Activated CD8-positive, alpha-beta memory T cell treated with anti-CD3 and anti-CD28 coated beads for 48 hours (primary cell): ENCODE measurements at regions not wholly inside any gene's neighbourhood (a gene's known extent, or its start where the extent isn't known, plus 50 kb on each side); places are given as distances from the start of the nearest gene placed in this dataset.

ENCODE experiments used
- DNase-seq, 3 experiments: peaks; one replicate each; pipeline ENCODE4 v3.0.0-alpha.2; 2020; ENCODE audit warnings: low read depth in 2 of 3, low spot score in 2 of 3

- no peak for DNase-seq
Observed at GRCh38 chr13:24043590-24044350, 116.8 kb upstream of the SPATA13 start.

GRCh38 chr13:24045597-24045996, 114.9 kb upstream of the SPATA13 start:
- DNase-seq: no peak

- DNase-seq: no peak
Observed at GRCh38 chr13:24050292-24050711, 110.2 kb upstream of the SPATA13 start.

- DNase-seq: no peak
Observed at GRCh38 chr13:24050796-24051715, 109.5 kb upstream of the SPATA13 start.

GRCh38 chr13:24052547-24053518, 107.7 kb upstream of the SPATA13 start:
- DNase-seq: no peak

- peak in 1 of 3 experiments; percentile 40 for DNase-seq
Observed at GRCh38 chr13:24053519-24054251, 106.8 kb upstream of the SPATA13 start.

GRCh38 chr13:24056616-24057137, 103.8 kb upstream of the SPATA13 start:
- DNase-seq: no peak

GRCh38 chr13:24060993-24061392, 99.5 kb upstream of the SPATA13 start:
- DNase-seq: no peak

GRCh38 chr13:24063281-24063877, 97.1 kb upstream of the SPATA13 start:
- no peak for DNase-seq

GRCh38 chr13:24064371-24064770, 96.1 kb upstream of the SPATA13 start:
- no peak for DNase-seq

- no peak for DNase-seq
Observed at GRCh38 chr13:24065176-24065575, 95.3 kb upstream of the SPATA13 start.

GRCh38 chr13:24066405-24067295, 93.9 kb upstream of the SPATA13 start:
- no peak for DNase-seq

- DNase-seq: no peak
Observed at GRCh38 chr13:24068472-24068871, 92.0 kb upstream of the SPATA13 start.

- no peak for DNase-seq
Observed at GRCh38 chr13:24071016-24071415, 89.5 kb upstream of the SPATA13 start.

- DNase-seq: no peak
Observed at GRCh38 chr13:24071423-24072075, 89.0 kb upstream of the SPATA13 start.

- DNase-seq: no peak
Observed at GRCh38 chr13:24073657-24074056, 86.9 kb upstream of the SPATA13 start.

- DNase-seq: no peak
Observed at GRCh38 chr13:24074678-24075077, 85.8 kb upstream of the SPATA13 start.
